ENCODE measurements at regions not wholly inside any gene's neighbourhood (a gene's known extent, or its start where the extent isn't known, plus 50 kb on each side); places are given as distances from the start of the nearest gene placed in this dataset.

DNA sequence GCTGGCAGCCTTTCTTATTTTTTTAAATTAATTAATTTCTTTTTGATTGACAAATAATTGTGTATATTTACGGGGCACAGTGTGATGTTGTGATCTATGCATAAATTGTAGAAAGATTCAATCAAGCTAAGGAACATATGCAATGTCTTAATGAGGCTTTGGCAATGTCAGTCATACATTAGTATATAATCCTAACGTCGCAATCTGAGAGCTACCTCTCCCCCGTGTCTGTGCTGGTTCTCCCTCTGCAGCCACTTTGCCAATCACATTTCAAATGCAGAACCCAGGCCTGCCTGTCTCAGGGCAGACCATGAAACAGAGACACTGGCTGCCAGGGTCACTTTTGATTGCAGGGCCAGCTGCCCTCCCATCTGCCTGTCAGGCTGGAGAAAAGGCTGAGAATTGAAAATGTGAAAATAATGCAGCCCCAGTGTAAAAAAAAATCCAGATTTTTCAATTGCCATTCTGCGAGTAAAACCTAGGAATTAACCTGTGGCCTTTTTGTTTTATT lies 56.3 kb downstream of the SLC24A2 start:
- no peak for DNase-seq (ENCODE audit: low read depth, low spot score)

DNA sequence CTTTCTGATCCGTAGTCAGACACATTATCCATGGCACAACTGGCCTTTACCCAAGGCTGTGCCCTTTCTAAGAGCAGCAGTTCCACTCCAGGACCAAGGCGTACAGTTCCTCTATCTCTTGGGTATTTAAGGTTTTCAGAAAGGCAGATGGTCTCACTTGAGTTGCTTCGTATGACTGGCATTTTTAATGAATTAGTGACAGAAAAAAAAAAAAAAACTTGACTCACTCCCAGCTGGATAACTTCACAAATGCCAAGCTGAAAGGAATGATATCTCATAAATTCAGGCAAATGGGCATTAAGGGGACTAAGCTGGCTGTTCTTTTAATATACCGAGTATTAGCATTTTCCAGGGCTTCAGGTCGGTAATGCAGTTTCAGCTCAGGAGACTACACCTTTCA lies 60.7 kb downstream of the SLC24A2 start:
- DNase-seq (ENCODE audit: low read depth, low spot score) = no peak

DNA sequence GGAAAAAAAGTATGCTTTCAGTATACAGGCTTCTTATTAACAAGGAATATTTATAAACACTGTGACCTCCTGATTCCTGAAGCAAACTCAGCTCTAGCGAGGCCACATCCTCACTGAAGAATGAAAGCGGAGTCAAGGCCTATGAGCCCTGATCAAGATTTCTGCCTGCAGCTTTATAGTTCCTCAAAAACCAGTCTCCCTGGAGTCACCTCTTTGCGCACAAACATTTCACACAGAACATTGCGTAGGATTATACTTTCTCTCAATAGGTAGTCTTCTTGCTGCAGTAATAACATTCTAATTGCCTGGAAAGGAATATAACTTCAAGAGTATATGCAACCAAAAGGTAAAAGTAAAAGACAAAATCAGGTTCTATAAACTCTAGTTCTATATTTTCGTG lies 62.9 kb downstream of the SLC24A2 start:
- DNase-seq (ENCODE audit: low read depth, low spot score) = no peak

DNA sequence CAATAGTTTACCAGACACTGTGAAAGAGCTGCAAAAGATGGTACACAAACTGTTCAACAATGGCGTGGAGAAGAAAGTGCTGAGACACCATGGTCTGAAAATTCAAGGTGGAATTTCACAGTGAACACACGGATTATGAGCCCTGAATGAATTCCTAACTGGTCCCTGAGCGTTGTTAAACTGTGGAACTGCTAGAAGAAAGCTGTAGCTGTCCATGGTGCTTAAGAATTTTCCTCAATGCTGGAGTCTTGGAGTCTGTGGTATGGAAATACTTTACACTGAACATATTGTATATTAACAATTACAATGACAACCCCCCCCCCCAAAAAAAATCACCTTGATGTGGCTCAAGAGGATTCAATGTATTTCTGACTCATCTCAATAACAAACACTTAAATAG lies 68.5 kb downstream of the SLC24A2 start:
- DNase-seq (ENCODE audit: low read depth, low spot score) = peak; percentile 1

DNA sequence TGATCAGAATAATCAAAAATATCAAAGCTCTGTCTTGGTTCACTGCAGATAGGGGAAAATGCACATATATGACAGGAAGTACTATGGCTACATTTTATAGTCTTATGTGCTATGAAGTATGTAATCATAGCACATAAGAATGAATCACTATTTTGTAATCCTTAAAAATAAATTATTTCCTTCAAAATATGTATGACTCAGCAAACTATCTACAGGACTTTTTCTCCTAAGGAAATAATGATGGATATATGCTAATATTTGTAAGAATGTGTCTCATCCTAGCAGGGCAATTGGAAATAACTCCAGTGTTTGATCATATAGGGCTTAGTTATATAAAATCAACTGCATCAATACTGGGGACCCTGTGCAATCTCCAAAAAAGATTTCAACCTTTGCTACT lies 85.1 kb downstream of the SLC24A2 start:
- DNase-seq (ENCODE audit: low read depth, low spot score) = no peak

DNA sequence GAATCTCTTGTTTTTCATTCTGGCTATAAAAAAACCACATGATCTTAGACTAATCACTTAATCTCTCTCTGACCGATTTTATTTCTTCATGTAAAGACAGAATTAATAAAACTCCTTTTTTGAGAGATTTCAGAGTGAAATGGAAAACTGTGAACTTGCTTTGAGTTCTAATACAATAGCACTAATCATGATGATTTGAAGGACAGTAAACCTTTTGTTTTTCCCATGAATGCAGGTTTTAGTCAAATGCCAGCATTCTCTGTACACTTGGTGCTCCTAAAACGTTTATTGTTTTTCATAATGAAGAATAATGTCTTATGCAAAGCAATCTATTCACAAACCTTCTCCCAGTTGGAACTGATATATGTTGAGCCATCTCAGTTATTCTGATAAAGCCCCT lies 86.8 kb downstream of the SLC24A2 start:
- DNase-seq (ENCODE audit: low read depth, low spot score) = no peak

DNA sequence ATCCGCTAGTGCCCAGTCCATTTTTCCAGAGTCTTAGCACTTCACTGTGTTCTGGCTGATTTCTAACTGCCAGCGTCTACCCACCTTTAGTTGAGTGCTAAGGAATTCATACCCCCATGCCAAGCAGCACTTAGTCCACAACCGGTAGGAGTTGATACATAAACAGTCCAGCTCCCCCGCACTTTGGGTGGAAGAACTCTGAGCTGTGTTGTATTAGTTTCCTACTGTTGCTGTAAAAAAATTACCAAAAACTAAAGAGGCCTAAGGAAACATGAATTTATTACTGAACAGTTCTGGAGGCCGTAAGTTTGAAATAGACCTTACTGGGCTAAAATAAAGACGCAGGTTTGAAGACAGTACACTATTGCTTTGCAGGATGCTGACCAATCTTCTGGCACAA lies 87.6 kb downstream of the SLC24A2 start:
- DNase-seq (ENCODE audit: low read depth, low spot score) = no peak

DNA sequence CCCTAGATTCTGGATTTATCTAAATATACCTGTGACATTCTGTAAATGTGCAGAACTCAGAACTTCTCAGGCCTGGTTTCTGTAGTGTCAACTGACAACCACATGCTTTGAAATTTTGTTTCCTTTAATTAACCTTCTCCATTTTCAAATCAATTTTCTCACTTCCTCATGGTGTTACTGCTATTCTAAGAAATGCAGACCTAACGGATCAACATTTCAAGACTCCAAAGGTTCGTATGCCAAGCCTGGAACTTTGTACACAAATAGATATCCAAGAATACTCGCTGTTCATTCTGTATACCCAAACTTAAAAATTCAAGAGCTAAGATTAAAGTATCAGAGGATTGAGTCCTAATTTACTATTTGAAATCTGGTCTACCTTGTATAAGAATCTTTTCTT lies 88.1 kb downstream of the SLC24A2 start:
- no peak for DNase-seq (ENCODE audit: low read depth, low spot score)

DNA sequence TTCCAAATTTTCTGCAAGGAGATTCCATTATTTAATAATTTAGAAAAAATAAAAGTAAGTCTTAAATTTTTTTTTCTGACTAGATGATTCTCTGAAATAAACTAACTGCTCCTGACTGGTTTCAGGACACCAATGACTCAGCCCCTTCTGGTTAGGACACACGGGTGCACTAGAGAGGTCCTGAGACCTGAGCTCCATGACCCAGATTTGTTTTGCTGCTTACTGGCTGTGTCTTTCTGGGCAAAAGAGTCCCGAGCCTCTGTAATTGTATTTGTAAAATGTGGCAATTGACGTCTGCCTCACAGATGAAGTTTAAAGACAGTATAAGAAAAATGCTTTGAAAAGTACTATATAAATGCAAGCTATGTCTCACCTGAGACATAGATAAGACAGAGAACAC lies 89.1 kb downstream of the SLC24A2 start:
- no peak for DNase-seq (ENCODE audit: low read depth, low spot score)

DNA sequence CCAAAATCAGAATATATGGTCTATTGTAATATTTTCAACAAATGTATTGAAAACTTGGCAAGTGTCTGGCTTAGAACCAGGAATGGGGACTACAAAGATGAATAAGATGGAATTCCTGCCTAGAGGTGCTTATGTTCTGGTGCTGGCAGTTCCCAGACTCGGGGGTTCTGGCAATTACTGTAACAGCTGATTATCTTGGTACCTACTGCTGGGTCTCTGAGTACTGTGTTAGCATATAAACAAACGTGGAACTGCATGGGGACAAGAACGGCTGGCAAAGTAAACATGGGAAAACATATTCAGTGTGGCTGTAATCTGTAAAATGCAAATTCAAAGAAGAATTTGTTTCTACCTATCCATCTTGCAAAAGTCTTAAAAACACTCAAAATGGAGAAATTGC lies 89.9 kb downstream of the SLC24A2 start:
- DNase-seq (ENCODE audit: low read depth, low spot score) = no peak

DNA sequence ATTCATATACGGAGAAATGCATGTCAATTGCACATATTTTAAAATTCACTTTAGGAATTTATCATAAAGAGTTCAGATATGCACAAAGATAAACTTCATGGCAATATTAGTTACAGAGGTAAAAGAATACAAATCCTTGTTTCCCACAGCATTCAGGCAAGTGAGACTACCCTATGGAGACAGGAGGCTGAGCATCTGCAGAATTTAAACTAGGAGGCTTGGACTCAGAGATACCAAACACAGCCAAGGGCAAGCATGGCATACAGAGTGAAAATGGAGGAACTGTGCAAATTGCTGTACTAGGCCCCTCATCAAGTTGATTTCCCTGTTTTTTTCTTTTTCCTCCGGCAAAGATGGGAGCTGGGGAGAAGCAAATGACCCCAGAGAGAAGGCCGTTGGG lies 94.2 kb downstream of the SLC24A2 start:
- DNase-seq (ENCODE audit: low read depth, low spot score) = no peak

DNA sequence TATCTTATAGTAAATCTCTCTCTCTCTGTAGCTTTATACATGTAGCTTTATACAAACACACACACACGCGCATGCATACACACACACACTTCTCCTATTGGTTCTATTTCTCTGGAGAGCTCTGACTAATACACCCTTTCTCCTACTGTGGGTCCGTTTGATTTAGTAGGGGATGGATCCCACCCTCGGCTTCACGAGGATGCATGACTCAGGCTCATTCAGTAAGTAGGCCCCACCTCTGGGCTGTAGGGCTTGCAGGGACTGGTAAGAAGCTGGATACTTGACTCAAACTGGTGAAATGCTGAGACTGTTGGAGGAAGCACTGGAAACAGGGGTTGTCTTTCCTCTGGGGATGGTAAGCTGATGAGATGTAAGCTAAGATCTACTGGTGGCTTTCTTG lies 98.7 kb downstream of the SLC24A2 start:
- DNase-seq (ENCODE audit: low read depth, low spot score) = no peak

DNA sequence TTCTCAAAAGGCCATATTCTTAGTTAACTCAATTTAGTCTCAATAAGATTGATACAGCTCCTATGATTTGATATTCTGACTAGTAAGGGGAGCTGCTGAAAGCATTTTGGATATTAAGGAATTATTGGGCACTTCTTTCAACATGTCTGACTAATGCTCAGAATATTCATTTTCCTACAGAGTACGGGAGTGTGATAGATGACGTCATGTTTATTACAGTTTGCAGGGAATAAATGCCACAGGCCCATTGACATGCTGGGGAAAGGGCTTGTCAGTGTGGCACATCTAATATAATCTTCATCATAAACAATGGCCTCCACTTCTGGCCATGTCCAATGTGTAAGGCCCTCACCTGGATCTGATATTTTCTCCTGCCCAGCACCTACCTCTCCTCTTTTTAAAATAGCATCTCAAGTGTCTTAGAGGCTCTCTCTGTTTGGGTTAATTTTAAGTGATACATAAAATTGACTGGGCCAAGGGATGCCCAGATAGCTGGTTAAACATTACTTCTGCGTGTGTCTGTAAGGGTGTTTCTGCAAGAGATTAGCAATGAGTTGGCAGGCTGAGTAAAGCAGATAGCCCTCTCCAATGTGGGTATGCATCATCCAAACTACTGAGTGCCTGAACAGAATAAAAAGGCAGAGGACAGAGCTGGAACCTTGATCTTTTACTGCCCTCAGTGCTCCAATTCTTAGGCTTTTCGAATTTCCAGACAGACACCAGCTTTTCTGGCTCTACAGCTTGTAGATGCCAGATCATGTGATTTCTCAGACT lies 99.3 kb downstream of the SLC24A2 start:
- no peak for DNase-seq (ENCODE audit: low read depth, low spot score)

DNA sequence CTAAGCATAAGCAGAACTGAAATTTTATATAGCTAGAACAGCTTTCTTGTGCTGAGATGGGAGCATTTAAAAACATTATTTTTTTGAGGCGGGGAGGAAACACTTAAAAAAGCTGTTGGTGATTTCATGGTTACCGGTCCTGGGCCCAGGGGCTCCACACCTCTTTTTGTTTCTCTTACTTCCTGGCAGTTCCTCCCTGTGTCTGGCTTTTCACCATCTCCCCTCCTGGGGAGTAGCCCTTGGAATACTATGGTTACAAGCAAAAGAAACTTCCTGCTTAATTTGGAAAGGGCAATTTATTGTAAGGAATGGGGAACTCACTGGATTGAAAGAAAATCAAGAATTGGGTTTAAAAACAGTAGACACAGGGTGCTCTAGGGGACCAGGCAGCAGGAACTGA lies 105.1 kb downstream of the SLC24A2 start:
- no peak for DNase-seq (ENCODE audit: low read depth, low spot score)

DNA sequence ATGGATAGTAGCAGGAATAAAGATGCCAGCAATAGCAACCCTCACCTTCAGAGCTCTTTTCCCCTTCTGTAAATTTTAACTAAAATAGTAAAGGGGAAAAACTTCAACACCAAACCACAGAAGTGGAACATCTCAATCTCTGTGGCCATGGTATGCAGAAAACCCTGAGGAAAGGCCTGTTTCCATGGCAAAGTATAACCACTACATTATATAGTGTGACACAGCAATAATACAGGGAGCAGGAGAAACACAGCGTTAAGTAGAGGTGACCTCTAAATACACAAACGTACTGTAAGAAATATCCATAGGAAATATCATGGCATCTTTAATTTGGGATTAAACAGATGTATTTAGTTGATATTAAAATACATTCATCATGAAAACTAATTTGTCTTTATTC lies 106.4 kb downstream of the SLC24A2 start:
- DNase-seq (ENCODE audit: low read depth, low spot score) = no peak

DNA sequence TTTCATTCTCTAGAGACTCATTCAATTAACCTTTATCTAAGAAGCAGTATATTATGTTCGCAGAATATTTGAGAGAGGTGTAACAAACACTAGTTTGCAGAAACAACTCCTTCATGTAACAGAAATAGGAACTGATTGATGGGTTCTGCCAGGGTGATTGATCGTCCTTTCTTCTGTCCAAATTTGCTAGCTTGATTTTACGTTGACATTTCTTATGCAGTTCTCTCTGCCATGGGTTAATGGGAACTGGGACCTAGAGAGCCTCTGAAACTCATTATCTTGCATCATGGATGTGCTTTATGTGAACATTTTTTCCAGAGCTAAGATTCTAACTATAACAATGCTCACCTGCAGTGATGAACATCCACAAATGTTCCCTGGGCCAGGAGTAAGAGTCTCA lies 107.0 kb downstream of the SLC24A2 start:
- DNase-seq (ENCODE audit: low read depth, low spot score) = no peak

DNA sequence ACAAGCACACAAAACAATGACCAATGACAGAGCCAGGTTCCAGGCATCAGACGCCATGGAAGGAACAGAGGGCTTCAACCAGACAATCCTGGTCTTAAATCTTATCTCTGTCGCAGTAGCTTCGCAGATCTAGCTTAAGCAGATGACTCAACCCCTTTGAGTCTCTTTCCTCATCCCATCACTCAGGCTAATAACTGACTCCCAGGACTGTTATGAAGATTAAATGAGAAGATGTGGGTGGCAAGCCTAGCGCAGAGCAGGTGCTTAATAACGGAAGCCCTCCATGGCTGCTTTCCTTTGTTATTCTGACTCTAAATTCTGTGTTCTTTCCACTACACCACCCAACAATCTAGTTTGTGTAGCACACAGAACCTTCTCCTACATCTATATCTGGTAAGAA lies 110.9 kb downstream of the SLC24A2 start:
- DNase-seq (ENCODE audit: low read depth, low spot score) = no peak

DNA sequence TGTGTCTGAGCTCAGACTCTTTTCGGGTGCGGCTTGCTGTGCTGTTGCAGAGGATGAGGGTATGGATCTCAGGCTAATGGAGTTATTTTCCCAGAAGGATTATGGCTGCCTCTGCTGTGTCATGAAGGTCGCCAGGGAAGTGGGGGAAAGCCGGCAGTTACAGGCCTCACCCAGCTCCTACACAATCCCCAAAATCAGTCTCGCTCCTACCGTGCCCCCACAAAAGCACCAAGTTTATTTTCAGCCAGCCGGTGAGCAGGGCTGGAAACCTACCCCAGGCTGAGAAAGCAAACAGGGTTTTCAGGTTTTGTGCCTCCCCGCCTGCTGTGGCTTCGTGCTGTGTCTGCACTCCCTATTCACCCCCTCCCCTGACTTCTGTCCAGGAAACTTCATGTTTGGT lies 113.3 kb downstream of the SLC24A2 start:
- DNase-seq (ENCODE audit: low read depth, low spot score) = no peak

DNA sequence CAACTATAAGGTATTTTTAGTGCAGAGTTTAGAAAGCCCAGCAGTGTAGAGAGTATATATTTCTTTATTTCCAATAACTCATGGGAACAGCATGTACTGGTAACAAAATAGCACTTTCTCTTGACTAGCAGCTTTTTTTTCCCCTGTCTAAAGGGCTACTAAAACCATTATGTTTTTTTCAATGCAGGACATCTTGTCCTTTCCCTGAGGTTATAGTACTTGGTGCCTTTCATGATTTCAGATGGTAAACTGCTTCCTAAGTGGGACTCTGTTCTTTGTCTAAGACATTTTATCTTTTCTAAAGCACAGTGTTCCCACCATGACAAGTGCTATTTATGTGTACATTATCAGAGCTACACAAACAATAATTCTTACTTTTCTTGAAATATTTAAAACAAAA lies 122.3 kb downstream of the SLC24A2 start:
- no peak for DNase-seq (ENCODE audit: low read depth, low spot score)

DNA sequence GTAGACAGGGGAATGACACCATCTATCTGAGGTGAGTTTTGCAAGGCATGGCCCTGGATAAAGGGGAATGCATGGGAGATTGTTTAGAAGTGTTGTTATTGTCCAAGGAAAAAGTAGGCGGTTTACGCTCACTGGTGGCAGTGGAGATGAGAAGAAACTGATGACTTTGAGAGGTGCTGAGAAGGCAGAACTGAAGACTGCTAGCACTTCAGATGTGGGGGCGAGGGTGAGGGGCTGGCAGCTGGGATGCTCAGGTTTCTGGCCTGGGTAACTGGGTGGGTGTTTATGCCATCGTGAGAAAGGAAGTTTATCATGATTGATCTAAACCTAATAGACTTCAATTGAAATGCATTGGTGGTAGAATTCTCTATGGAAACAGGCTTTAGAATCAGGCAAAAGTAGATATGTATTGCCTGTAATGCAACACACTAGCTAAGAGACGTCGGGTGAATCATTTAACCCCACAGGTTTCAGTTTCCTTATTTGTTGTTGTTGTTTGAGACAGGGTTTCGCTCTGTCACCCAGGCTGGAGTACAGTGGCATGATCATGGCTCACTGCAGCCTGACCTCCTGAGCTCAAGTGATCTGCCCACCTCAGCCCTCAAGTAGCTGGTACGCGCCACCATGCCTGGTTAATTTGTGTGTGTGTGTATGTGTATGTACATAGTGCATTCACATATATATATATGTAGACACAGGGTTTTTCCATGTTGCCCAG lies 123.5 kb downstream of the SLC24A2 start:
- DNase-seq (ENCODE audit: low read depth, low spot score) = no peak

DNA sequence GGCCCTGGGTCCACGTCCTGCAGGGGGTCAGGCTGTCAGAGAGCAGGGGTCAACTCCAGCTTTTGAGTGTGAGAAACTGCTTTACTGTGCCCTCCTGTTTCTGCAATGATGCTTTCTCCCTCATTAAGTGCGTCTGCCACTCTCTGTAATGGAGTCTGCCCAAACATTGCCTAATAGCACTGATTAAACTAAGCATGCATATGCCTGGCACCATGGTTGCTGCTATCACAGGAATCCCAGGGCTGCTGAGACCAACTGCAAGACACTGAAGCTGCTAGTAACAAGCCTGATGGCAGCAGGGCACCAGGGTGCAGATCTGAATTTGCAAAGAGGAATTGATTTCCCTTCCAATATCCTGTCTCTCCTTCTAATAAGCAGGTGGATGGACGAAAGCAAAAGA lies 125.3 kb downstream of the SLC24A2 start:
- no peak for DNase-seq (ENCODE audit: low read depth, low spot score)

DNA sequence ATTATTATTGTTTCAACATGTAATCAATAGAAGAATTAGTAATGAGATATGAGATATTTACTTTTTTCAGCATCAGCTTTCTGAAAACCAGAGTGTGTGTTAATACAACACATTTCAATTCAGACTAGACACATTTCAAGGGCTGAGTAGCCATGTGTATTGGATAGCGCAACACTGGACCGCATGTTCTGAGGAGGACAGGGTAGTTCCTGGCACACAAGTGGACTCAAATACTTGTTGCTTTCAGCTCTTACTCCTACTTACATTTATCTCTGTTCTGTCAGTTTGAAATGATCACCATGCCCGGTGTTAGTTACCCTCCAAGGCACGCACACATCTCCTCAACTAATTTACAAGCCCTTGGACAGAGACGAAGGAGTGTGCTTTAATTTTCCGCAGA lies 126.6 kb downstream of the SLC24A2 start:
- DNase-seq (ENCODE audit: low read depth, low spot score) = no peak

DNA sequence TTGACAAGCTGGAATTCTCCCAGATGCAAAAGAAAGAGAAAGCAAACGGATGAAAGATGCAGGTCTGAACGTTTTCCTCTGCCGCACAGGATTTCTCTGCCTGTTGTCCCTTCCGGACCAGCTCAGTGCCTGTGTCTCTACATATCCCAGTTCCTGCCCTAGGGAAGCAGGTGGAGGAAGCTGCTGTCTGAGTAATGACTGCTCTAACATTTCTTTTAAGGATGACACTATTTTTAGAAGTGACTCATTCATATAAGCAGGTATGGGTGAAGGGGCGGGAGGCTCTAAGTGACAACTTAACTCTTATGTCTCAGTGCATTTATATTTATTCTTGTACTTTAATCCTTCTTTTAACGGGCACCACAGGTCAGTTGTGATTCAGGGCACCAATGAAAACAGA lies 128.8 kb downstream of the SLC24A2 start:
- no peak for DNase-seq (ENCODE audit: low read depth, low spot score)
